Spleen (tissue), 7 donors: ENCODE measurements at regions not wholly inside any gene's neighbourhood (a gene's known extent, or its start where the extent isn't known, plus 50 kb on each side); places are given as distances from the start of the nearest gene placed in this dataset.

Experiments
- CTCF ChIP-seq, 11 experiments: fragments of 200-600 bp in 7 of 11; fragments of 450-650 bp in 4 of 11; sonication (generic) in 4 of 11; IDR thresholded peaks in 8 of 11; conservative IDR thresholded peaks in 3 of 11; 1 replicate in 7 of 11; 2 replicates in 4 of 11; pipeline versions ENCODE4 v1.4.0 to v1.8.0; 2016 to 2021; ENCODE audit warnings: antibody characterized with exemption in 11 of 11, inconsistent platforms in 4 of 11, mild to moderate bottlenecking in 1 of 11
- POLR2AphosphoS5 ChIP-seq, 3 donors: sonication (generic); formaldehyde crosslinking; IDR thresholded peaks; one replicate each; pipeline ENCODE4 v1.5.1; 2017; ENCODE audit warnings: antibody characterized with exemption in 3 of 3
- donor health status: DM: no; HTN: no; CAD: no; lungs with moderate emphysema.
- donor health status: DM: no; HTN: no; CAD: no.
- donor health status: DM: no; HTN: no; CAD: no.

- no peak for TF ChIP-seq POLR2AphosphoS5 (IDR thresholded peaks at IDR 0.05)
- TF ChIP-seq CTCF (IDR thresholded peaks at IDR 0.05 in 8 of 11, conservative IDR thresholded peaks at IDR 0.05 in 3 of 11) = no peak
Measured at GRCh38 chr3:162722337-162722736, 1225.7 kb downstream of the OTOL1 start.
